Right atrium auricular region (tissue), 2 donors: ENCODE measurements at regions not wholly inside any gene's neighbourhood (a gene's known extent, or its start where the extent isn't known, plus 50 kb on each side); places are given as distances from the start of the nearest gene placed in this dataset.

Experiments used
- DNase-seq: peaks from one replicate; pipeline ENCODE4 v3.0.0-alpha.2; 2019; ENCODE audit warnings: low spot score
- H3K27ac ChIP-seq, 2 donors: fragments of 200-600 bp; sonication (generic); 1 replicate in 1 of 2; 2 replicates in 1 of 2; pipeline ENCODE4 v1.5.1; 2016 to 2019
- H3K27me3 ChIP-seq, 2 donors: fragments of 200-600 bp; sonication (generic); one replicate each; pipeline versions ENCODE4 v1.5.1 to v1.6.0; 2017 to 2019
- H3K36me3 ChIP-seq: fragments of 200-600 bp; sonication (generic); one replicate; pipeline ENCODE4 v1.5.1; 2016
- H3K4me1 ChIP-seq, 2 donors: fragments of 200-600 bp; sonication (generic); one replicate each; pipeline versions ENCODE4 v1.5.1 to v1.6.0; 2017 to 2019
- H3K4me3 ChIP-seq, 2 donors: fragments of 200-600 bp; sonication (generic); 1 replicate in 1 of 2; 2 replicates in 1 of 2; pipeline ENCODE4 v1.5.1; 2017 to 2019; ENCODE audit warnings: mild to moderate bottlenecking in 1 of 2, moderate library complexity in 1 of 2
- H3K9me3 ChIP-seq, 2 donors: fragments of 200-600 bp; sonication (generic); one replicate each; pipeline ENCODE4 v1.5.1; 2019
- TF ChIP-seq, protein P1 (sequence below), 2 donors: fragments of 200-600 bp; sonication (generic); IDR thresholded peaks; one replicate each; pipeline ENCODE4 v1.5.1; 2019; ENCODE audit warnings: antibody characterized with exemption in 2 of 2

DNA sequence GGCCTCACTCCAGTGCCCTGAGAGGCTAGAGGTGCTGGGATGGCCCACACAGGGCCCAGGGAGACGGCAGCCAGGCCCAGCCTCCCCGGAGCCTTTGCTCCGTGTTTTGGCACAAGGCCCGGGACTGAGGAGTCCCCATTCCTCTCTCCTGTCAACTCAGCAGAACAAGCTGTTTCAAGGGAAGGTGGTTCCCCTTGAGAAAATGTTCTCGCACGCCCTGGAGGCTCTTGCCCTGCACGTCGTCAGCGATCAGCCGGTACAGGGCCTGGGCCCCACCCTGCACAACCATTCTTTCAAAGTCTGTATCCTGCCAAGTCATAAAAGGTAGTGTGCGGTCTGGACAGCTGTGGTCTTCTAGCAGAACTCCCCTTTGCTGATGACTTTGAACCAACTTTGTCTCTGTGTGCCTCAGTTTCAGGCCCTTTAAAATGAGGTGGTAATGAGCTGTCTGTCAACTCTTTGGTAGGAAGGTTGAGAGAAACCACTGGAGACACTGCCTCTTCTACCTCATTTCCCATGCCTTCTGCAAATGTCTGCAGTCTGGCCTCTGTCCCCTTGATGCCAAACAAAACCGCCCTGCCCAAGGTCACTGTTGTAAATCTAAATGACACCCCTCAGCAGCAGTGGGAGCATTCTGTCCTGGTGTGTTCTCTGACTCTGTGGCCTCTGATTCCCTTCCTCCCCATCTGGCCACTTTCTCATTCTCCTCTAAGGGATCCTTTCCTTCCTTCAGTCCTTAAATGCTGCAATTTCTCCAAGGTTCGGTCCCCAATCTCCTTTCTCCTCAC is 138.6 kb upstream of the JUN start:
- TF ChIP-seq, protein P1, sequence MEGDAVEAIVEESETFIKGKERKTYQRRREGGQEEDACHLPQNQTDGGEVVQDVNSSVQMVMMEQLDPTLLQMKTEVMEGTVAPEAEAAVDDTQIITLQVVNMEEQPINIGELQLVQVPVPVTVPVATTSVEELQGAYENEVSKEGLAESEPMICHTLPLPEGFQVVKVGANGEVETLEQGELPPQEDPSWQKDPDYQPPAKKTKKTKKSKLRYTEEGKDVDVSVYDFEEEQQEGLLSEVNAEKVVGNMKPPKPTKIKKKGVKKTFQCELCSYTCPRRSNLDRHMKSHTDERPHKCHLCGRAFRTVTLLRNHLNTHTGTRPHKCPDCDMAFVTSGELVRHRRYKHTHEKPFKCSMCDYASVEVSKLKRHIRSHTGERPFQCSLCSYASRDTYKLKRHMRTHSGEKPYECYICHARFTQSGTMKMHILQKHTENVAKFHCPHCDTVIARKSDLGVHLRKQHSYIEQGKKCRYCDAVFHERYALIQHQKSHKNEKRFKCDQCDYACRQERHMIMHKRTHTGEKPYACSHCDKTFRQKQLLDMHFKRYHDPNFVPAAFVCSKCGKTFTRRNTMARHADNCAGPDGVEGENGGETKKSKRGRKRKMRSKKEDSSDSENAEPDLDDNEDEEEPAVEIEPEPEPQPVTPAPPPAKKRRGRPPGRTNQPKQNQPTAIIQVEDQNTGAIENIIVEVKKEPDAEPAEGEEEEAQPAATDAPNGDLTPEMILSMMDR (IDR thresholded peaks at IDR 0.05) = no peak
- no peak overlapping the region for H3K27ac ChIP-seq
- H3K27me3 ChIP-seq = no peaks in the 10 kb centered on the region
- H3K4me3 ChIP-seq = no peak overlapping the region
- peak; percentile 70 for DNase-seq
- H3K4me1 ChIP-seq = peaks cover 0 to 12% of the 10 kb centered on the region in 2 donors
- no peaks in the 10 kb centered on the region for H3K36me3 ChIP-seq
- H3K9me3 ChIP-seq = no peaks in the 10 kb centered on the region

DNA sequence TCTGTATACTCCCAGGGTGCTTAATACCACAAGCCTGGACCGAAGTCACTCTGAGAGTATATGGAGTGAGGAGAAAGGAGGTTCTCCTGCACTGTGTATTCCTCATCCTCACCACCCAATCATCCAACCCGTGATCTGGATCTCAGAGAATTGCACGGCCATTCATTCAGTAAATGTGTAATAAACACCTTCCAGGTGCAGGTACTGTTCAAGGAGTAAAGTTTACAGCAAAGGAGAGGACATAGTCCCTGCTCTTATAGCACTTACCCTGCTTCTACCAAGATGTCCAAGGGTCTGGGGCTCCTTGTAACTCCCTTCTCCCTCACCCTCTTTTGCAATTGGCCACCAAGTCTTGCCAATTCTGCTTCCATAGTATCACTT is 139.2 kb upstream of the JUN start:
- no peak overlapping the region for H3K27ac ChIP-seq
- no peak for DNase-seq
- TF ChIP-seq, protein P1 (IDR thresholded peaks at IDR 0.05) = no peak

DNA sequence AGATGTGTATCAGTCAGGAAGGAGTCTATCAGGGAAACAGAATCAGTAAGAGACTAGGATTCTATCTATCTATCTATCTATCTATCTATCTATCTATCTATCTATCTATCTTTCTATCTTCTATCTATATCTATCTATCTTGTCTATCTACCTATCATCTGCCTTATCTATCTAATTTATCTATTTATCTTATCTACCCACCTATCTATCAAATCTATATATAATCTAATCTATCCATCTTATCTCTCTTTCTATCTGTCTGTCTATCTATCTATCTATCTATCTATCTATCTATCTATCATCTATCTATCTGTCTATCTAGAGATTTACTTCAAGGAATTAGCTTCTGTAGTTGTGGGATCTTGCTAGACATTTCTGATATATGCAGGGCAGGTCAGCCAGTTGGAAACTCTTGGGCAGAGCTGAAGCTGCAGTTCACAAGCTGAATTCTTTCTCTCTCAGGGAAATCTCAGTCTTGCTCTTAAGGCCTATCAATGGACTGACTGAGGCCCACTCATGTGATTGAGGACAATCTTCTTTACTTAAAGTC is 140.2 kb upstream of the JUN start:
- Histone ChIP-seq H3K9me3 (no peaks in the 10 kb centered on the region), H3K27ac (no peak overlapping the region), H3K27me3 (no peaks in the 10 kb centered on the region), H3K4me1 (peaks cover 0 to 12% of the 10 kb centered on the region in 2 donors), H3K36me3 (no peaks in the 10 kb centered on the region), H3K4me3 (no peak overlapping the region)
- TF ChIP-seq, protein P1 (IDR thresholded peaks at IDR 0.05) = no peak
- DNase-seq = peak; percentile 44

More for the DNA sequence above, 139.2 kb upstream of the JUN start:
- H3K4me3 ChIP-seq = no peak overlapping the region
- no peaks in the 10 kb centered on the region for H3K27me3 ChIP-seq
- H3K9me3 ChIP-seq = no peaks in the 10 kb centered on the region
- H3K36me3 ChIP-seq = no peaks in the 10 kb centered on the region
- H3K4me1 ChIP-seq = peaks cover 0 to 12% of the 10 kb centered on the region in 2 donors

DNA sequence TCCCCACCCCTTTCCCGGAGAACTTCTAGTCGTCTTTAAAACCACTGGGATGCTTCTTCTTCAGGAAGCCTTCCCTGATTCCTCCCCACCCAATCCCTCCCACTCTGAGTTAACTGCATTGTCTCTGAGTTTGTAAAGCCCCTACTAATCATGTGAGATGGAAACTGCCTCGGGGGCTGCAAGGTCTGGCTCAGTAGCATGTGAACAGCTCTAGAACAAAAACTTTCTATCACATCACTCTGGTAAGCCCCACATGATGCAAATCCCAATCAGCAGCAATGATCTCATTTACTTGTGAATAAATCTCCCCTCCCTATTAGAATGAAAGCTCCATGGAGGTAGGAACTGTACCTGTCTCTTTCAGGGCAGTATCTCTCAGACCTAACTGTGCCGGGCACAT is 141.0 kb upstream of the JUN start:
- peak; percentile 32 for DNase-seq
- TF ChIP-seq, protein P1 (IDR thresholded peaks at IDR 0.05) = no peak

DNA sequence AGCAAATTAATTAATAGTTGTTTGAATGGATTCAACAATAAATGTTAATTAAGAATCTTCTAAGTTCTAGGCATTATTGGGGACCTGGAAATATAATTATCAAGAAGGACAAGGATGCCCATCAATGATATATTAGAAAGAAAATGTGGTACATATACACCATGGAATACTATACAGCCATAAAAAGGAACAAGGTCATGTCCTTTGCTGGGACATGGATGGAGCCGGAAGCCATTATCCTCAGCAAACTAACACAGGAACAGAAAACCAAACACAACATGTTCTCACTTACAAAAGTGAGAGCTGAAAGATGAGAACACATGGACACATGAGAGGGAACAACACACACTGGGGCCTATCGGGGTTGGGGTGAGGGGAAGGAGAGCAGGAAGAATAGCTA is 141.4 kb upstream of the JUN start:
- H3K9me3 ChIP-seq = no peaks in the 10 kb centered on the region
- no peak overlapping the region for H3K27ac ChIP-seq
- DNase-seq = no peak
- H3K27me3 ChIP-seq = no peaks in the 10 kb centered on the region
- H3K4me3 ChIP-seq = no peak overlapping the region
- TF ChIP-seq, protein P1 (IDR thresholded peaks at IDR 0.05) = no peak
- peaks cover 0 to 12% of the 10 kb centered on the region in 2 donors for H3K4me1 ChIP-seq
- no peaks in the 10 kb centered on the region for H3K36me3 ChIP-seq

More for the DNA sequence above, 141.0 kb upstream of the JUN start:
- H3K27me3 ChIP-seq = no peaks in the 10 kb centered on the region
- peaks cover 0 to 12% of the 10 kb centered on the region in 2 donors for H3K4me1 ChIP-seq
- H3K9me3 ChIP-seq = no peaks in the 10 kb centered on the region
- no peak overlapping the region for H3K27ac ChIP-seq
- no peaks in the 10 kb centered on the region for H3K36me3 ChIP-seq
- no peak overlapping the region for H3K4me3 ChIP-seq
